Stimulated activated CD8-positive, alpha-beta memory T cell treated with anti-CD3 and anti-CD28 coated beads, Interleukin-12 subunit alpha, Interleukin-12 subunit beta, amount 100 ng/mL, for 24 hours (primary cell): ENCODE measurements at regions not wholly inside any gene's neighbourhood (a gene's known extent, or its start where the extent isn't known, plus 50 kb on each side); places are given as distances from the start of the nearest gene placed in this dataset.

Experiments
- DNase-seq: peaks from one replicate; pipeline ENCODE4 v3.0.0-alpha.2; 2020; ENCODE audit errors: extremely low read depth

GRCh38 chr10:79001082-79001885, 67.5 kb upstream of the ZMIZ1 start:
- no peak for DNase-seq

DNA sequence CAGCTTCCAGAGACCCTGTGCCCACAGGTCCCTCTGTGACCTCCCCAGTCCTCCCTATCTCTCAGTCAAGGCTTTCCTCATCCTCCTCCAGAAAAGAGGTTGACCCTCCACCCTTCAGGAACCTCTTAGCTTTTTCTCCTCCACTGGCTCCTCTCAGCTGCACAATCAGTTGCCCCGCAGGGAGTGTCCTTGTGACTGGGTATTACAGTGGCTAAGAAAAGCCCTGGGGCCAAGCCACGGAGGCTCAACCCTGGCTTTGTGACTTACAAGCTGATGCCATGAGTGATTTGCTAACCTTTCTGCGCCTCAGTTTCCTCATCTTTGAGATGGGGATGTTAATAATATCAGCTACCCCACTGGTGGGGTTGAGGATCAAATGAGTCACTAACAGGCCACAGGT, 66.4 kb upstream of the ZMIZ1 start:
- DNase-seq, result no peak

GRCh38 chr10:79003183-79004100, 65.3 kb upstream of the ZMIZ1 start:
- no peak for DNase-seq

DNA sequence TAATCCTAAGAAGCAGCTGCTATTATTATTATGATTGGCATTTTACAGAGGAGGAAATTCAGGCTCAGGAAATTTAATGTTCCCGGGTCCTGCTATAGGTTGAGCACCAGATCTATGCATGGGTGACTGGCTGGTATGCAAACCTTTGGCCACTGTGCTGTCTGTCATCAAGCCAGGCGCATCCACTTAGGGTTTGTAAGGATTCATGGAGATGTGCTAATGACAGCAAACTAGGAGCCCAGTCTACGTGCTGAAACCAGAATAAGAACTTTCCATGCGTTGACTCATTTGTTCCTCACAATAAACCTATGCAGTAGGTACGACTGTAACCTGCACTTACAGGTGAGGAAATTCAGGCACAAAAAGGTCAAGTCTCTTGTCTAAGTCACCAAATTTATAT, 64.5 kb upstream of the ZMIZ1 start:
- no peak for DNase-seq

DNA sequence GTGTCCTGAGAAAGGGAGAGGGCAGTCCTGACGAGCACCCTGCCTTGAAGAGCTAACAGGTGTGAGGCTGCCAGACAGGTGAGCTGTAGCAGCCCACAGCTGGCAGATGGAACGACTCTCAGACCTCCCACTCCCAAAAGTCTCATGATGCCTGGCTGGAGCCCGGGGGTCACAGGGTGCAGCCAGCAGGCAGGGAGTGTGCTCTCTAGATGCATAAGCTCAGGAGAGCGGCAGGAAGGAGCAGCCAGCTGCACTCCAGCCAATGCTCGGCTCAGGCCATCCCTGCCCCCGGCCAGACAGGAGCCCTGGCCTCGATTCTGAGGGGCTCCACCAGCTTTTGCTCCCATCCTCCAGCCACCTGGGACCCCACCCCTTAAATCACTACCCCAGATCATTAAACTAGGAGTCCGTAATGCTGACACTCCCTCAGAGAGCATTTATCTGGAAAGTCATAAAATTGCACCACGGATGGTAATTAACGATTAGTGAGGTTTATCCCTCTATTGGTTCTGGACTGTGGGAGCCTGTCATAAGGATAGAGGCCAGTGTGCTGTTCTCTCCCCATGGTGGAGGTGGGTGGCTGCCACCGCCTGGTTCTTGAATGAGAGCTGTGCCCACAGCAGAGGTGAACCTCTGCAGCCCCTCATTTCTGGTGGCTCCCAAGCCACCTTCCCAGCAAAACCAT, 63.5 kb upstream of the ZMIZ1 start:
- DNase-seq, result no peak

DNA sequence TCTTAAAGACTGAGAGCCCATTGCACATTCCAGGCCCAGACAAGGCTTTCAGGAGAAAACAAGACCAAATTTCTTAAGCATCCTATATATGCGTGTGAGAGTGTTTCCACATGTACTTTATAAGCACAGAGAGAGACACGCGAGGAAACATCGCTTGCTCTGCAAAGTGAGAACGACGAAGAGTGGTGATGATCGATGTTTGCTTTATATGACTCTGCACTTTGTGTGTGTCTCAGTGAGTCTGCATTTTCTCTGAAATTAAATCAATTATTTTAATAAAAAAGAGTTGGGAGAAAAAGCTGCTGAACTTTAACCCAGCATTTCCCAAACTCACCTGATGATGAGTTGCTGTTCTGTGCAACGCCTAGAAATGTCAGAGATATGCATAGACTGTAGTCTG, 61.7 kb upstream of the ZMIZ1 start:
- DNase-seq, result no peak

DNA sequence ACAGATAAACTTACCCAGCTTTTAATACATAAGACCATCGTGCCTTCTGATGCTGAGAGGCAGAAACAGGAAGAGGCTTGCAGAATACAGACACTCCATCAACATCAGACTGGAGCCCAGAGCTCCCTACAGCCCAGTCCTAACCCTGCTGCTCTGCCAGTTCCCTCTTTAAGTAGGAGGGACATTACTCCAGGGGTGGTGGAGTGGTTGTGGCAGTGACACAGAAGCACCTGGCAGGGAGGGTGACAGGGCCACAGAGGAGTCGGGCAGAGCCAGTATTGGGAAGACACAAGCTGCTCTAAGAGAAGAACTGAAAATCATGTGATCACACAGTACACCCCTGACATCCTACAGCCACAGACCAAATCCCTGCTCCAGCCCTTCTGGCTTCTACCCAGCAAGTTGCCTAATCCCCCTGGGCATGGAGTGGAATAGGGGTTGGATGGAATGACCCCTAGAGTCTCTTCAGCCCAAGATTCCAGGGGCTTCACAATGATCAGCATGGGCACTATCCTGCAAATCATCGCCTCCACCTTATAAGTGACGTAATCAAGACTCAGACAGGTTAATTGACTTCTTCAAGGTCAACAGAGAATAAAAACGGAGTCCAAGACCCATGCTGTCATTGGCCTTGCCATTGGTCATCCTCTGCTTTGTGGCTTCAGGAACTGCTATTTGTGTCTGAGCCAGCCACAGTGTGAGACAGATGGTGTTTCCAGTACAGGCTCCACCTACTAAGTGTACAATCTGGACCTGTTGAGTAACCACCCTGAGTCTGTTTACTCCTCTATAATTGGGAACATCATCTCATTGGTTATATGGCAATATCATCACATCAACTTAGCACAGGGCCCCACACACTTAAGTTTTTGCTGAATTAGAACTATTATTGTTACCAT, 61.1 kb upstream of the ZMIZ1 start:
- no peak for DNase-seq

- no peak for DNase-seq
Measured at GRCh38 chr10:79009145-79009544, 59.6 kb upstream of the ZMIZ1 start.

GRCh38 chr10:79012567-79012966, 56.2 kb upstream of the ZMIZ1 start:
- no peak for DNase-seq

- DNase-seq, result no peak
Measured at GRCh38 chr10:79013406-79013987, 55.3 kb upstream of the ZMIZ1 start.

DNA sequence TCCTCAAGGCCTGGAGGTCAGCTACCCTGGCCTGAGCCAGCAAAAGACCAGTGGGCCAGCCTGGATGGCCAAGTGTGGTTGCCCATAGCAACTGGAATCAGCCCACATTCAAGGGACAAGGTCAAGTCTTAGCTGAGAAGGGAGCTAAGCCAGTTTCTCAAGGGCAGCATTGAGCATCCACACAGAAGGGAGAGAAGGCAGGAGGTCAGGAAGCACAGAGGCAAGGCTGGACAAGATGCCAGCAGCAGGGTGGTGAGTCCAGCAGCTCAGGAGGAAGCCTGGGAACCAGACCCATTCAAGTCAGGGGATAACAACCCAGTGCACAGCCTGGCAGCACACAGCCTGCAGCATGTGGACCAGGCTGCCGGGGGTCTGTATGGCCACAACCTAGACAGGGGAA, 54.0 kb upstream of the ZMIZ1 start:
- no peak for DNase-seq

DNA sequence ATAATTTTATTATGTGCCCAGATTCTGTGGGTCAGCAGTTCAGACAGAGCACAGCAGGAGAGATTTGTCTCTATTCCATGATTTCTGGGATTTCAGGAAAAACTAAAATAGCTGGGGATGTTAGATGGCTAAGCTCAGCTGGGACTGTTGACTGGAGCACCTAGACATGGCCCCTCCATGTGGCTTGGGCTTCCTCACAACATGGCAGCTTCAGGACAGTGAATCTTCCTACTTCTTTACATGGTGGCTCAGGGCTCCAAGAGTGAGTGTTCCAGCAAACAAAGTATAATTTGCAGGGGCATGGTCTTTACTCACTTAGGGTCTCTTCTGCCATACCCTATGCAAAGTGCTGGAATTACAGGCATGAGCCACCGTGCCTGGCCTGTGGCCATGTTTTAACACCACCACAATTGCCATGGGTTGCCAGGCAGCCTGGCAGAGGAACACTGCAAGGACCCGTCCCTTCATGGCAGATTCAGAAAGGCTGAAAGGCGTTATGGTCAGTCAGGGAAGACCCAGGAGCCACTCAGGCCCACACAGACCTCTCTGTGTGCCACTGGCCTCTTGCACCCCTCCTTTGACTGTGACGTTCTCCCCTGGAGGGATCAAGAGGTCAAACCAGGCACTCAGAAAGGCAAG, 50.8 kb upstream of the ZMIZ1 start:
- no peak for DNase-seq

DNA sequence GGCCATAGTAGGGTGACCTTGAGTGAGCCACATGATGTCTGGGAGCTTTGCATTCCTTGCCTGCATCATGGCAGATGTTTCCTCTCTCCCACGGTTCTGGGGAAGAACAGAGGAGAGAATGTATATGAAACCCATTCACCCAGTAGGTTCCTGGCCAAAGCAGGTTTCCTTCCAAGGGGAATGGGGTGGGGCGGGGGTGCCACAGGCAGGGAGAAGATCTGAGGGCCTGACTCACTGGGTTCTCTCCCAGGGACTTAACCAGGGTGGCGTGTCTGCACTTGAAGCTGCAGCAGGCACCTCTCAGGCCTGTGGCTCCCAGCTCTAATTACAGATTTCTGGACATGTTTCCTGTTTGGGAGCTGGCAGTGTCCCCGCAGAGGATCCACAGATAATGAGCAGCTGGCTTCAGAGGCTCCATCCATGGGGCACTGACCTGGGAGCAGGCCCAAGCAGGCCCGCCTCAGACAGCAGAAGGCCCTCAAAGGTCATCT, 50.2 kb upstream of the ZMIZ1 start:
- no peak for DNase-seq
